GM12878 (cell line): ENCODE measurements at regions not wholly inside any gene's neighbourhood (a gene's known extent, or its start where the extent isn't known, plus 50 kb on each side); places are given as distances from the start of the nearest gene placed in this dataset.

Source experiments
- EGR1 ChIP-seq, 2 experiments: IDR thresholded peaks; 1 replicate in 1 of 2; 2 replicates in 1 of 2; pipeline ENCODE4 v1.6.1; 2011 to 2012; ENCODE audit warnings: low read depth in 2 of 2, low read length in 2 of 2, borderline replicate concordance in 1 of 2, mild to moderate bottlenecking in 1 of 2, moderate library complexity in 1 of 2
- NBN ChIP-seq: fragments of 450-650 bp; IDR thresholded peaks from 2 replicates; pipeline ENCODE4 v1.6.1; 2016
- NFXL1 ChIP-seq: fragments of 450-650 bp; IDR thresholded peaks from 2 replicates; pipeline ENCODE4 v1.6.1; 2017; ENCODE audit warnings: antibody characterized with exemption, mild to moderate bottlenecking, borderline replicate concordance
- NR2F1 ChIP-seq: fragments of 450-650 bp; conservative IDR thresholded peaks from 2 replicates; pipeline ENCODE4 v1.6.1; 2017; ENCODE audit warnings: mild to moderate bottlenecking
- RUNX3 ChIP-seq: IDR thresholded peaks from 2 replicates; pipeline ENCODE4 v1.6.1; 2012; ENCODE audit warnings: low read length, inconsistent platforms
- SMAD5 ChIP-seq: IDR thresholded peaks from 2 replicates; pipeline ENCODE4 v1.6.1; 2016; ENCODE audit warnings: antibody characterized with exemption, low read depth
- TBL1XR1 ChIP-seq: IDR thresholded peaks from 2 replicates; pipeline ENCODE4 v1.6.1; 2012; ENCODE audit warnings: low read depth, low read length, improper control_type of control experiment
- TF ChIP-seq, protein P1 (sequence below): fragments of 150-350 bp; IDR thresholded peaks from 2 replicates; pipeline ENCODE4 v1.6.1; 2016; ENCODE audit warnings: low read depth, low read length
- TF ChIP-seq, protein P2 (sequence below): IDR thresholded peaks from 2 replicates; pipeline ENCODE4 v1.6.1; 2012; ENCODE audit warnings: mild to moderate bottlenecking, low read depth, low read length

DNA sequence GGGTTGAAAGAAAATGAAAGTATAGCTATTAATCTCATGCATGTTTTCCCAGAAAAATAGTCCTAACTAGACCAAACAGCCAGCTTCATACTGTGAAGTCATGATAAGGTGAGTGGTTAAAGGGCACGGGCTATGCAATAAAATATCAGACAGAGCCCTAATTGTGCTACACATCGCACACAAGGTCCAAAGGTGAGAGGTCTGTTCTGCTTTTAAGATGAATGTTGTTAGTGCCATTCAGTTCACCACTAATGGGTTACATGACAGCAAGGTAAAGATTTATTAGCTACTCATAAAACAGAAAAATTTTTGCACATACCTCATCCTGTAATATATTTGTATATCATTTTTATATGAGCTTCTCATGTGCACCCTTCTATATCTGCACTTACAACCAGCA is 105.0 kb upstream of the STK17B start (continued):
- TF ChIP-seq TBL1XR1 (no peak), RUNX3 (no peak), NR2F1 (peak; percentile 93), SMAD5 (no peak), NBN (no peak), EGR1 (IDR thresholded peaks at IDR 0.05; ENCODE audit: borderline replicate concordance in 1 of 2, low read depth in 2 of 2, low read length in 2 of 2) (no peak), NFXL1 (no peak)
- TF ChIP-seq, protein P1, sequence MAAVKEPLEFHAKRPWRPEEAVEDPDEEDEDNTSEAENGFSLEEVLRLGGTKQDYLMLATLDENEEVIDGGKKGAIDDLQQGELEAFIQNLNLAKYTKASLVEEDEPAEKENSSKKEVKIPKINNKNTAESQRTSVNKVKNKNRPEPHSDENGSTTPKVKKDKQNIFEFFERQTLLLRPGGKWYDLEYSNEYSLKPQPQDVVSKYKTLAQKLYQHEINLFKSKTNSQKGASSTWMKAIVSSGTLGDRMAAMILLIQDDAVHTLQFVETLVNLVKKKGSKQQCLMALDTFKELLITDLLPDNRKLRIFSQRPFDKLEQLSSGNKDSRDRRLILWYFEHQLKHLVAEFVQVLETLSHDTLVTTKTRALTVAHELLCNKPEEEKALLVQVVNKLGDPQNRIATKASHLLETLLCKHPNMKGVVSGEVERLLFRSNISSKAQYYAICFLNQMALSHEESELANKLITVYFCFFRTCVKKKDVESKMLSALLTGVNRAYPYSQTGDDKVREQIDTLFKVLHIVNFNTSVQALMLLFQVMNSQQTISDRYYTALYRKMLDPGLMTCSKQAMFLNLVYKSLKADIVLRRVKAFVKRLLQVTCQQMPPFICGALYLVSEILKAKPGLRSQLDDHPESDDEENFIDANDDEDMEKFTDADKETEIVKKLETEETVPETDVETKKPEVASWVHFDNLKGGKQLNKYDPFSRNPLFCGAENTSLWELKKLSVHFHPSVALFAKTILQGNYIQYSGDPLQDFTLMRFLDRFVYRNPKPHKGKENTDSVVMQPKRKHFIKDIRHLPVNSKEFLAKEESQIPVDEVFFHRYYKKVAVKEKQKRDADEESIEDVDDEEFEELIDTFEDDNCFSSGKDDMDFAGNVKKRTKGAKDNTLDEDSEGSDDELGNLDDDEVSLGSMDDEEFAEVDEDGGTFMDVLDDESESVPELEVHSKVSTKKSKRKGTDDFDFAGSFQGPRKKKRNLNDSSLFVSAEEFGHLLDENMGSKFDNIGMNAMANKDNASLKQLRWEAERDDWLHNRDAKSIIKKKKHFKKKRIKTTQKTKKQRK = no peak
- TF ChIP-seq, protein P2, sequence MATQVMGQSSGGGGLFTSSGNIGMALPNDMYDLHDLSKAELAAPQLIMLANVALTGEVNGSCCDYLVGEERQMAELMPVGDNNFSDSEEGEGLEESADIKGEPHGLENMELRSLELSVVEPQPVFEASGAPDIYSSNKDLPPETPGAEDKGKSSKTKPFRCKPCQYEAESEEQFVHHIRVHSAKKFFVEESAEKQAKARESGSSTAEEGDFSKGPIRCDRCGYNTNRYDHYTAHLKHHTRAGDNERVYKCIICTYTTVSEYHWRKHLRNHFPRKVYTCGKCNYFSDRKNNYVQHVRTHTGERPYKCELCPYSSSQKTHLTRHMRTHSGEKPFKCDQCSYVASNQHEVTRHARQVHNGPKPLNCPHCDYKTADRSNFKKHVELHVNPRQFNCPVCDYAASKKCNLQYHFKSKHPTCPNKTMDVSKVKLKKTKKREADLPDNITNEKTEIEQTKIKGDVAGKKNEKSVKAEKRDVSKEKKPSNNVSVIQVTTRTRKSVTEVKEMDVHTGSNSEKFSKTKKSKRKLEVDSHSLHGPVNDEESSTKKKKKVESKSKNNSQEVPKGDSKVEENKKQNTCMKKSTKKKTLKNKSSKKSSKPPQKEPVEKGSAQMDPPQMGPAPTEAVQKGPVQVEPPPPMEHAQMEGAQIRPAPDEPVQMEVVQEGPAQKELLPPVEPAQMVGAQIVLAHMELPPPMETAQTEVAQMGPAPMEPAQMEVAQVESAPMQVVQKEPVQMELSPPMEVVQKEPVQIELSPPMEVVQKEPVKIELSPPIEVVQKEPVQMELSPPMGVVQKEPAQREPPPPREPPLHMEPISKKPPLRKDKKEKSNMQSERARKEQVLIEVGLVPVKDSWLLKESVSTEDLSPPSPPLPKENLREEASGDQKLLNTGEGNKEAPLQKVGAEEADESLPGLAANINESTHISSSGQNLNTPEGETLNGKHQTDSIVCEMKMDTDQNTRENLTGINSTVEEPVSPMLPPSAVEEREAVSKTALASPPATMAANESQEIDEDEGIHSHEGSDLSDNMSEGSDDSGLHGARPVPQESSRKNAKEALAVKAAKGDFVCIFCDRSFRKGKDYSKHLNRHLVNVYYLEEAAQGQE = no peak
